Ascending aorta (tissue), 2 donors: ENCODE measurements at regions not wholly inside any gene's neighbourhood (a gene's known extent, or its start where the extent isn't known, plus 50 kb on each side); places are given as distances from the start of the nearest gene placed in this dataset.

ENCODE experiments used
- DNase-seq, 2 donors: peaks; one replicate each; pipeline ENCODE4 v3.0.0-alpha.2; 2019; ENCODE audit warnings: low spot score in 2 of 2
- H3K27ac ChIP-seq, 2 donors: fragments of 200-600 bp; sonication (generic); one replicate each; pipeline ENCODE4 v1.5.1; 2016 to 2017; ENCODE audit warnings: mild to moderate bottlenecking in 1 of 2
- H3K27me3 ChIP-seq: fragments of 200-600 bp; sonication (generic); one replicate; pipeline ENCODE4 v1.5.1; 2017
- H3K36me3 ChIP-seq, 2 donors: fragments of 200-600 bp; sonication (generic); one replicate each; pipeline ENCODE4 v1.5.1; 2016
- H3K4me1 ChIP-seq, 2 donors: fragments of 200-600 bp; sonication (generic); one replicate each; pipeline ENCODE4 v1.5.1; 2016 to 2017; ENCODE audit warnings: mild to moderate bottlenecking in 1 of 2
- H3K4me3 ChIP-seq, 2 donors: fragments of 200-600 bp; sonication (generic); one replicate each; pipeline ENCODE4 v1.5.1; 2016 to 2017; ENCODE audit warnings: mild to moderate bottlenecking in 1 of 2
- H3K9me3 ChIP-seq, 2 donors: fragments of 200-600 bp; sonication (generic); one replicate each; pipeline ENCODE4 v1.5.1; 2016
- intact Hi-C: fragments of 100-400 bp; cut with DNase I; formaldehyde crosslinking; loops from one replicate; pipeline ENCODE4 v1.15.1; 2023
- TF ChIP-seq, protein P1 (sequence below), 3 experiments: fragments of 200-600 bp in 2 of 3; fragments of 450-650 bp in 1 of 3; sonication (generic) in 2 of 3; IDR thresholded peaks; one replicate each; pipeline ENCODE4 v1.5.1; 2016 to 2019; ENCODE audit warnings: antibody characterized with exemption in 3 of 3, mild to moderate bottlenecking in 1 of 3, moderate library complexity in 1 of 3

DNA sequence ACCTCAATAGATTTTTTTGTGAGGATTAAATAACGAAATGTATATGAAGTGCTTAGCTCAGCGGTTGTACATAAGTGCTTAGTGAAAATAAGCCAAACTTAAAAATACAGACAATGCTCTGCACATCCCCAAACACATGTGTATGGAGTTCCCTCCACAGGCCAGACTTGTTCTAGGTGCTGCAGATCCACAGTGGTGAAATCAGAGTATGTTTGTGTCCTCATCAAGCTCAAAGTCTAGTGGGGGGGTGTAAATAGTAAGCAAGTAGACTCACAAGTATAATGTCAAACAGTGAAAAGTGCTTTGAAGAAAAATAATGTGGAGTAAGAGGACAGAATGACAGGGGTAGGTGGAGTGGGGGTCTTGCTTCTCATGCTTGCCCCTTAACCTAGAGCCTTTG is 157.4 kb upstream of the SPRY4 start:
- H3K4me3 ChIP-seq, result no peak overlapping the region
- TF ChIP-seq, protein P1, sequence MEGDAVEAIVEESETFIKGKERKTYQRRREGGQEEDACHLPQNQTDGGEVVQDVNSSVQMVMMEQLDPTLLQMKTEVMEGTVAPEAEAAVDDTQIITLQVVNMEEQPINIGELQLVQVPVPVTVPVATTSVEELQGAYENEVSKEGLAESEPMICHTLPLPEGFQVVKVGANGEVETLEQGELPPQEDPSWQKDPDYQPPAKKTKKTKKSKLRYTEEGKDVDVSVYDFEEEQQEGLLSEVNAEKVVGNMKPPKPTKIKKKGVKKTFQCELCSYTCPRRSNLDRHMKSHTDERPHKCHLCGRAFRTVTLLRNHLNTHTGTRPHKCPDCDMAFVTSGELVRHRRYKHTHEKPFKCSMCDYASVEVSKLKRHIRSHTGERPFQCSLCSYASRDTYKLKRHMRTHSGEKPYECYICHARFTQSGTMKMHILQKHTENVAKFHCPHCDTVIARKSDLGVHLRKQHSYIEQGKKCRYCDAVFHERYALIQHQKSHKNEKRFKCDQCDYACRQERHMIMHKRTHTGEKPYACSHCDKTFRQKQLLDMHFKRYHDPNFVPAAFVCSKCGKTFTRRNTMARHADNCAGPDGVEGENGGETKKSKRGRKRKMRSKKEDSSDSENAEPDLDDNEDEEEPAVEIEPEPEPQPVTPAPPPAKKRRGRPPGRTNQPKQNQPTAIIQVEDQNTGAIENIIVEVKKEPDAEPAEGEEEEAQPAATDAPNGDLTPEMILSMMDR (IDR thresholded peaks at IDR 0.05), result no peak
- no peak overlapping the region for H3K27ac ChIP-seq
- intact Hi-C loops, result no loop called here
- H3K4me1 ChIP-seq, result peaks cover 0 to 4% of the 10 kb centered on the region in 2 donors
- no peak for DNase-seq
- no peaks in the 10 kb centered on the region for H3K27me3 ChIP-seq
- H3K9me3 ChIP-seq, result peaks cover 0 to 4% of the 10 kb centered on the region in 2 donors
- H3K36me3 ChIP-seq, result no peaks in the 10 kb centered on the region

DNA sequence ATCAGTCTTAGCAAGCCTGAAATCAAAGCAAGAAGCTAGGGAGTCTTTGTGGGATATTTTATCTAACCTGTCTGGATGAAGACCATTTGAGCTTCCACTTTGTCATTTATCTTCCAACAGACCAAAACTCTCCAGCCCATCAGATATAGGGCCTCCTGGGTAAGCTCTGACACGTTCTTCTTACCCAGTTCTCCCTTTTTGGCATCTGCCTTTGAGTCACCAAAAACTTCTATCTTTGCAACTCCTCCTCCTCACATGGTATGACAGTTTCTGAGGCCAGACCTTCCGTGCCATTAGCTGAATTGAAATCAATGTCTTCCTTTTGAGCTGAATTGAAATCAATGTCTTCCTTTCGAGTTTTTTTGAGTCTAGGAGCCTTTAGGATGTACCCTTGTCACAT is 156.6 kb upstream of the SPRY4 start:
- no peak for DNase-seq
- H3K4me3 ChIP-seq, result no peak overlapping the region
- no peaks in the 10 kb centered on the region for H3K27me3 ChIP-seq
- TF ChIP-seq, protein P1 (IDR thresholded peaks at IDR 0.05), result no peak
- intact Hi-C loops, result no loop called here
- H3K9me3 ChIP-seq, result peaks cover 0 to 4% of the 10 kb centered on the region in 2 donors
- no peak overlapping the region for H3K27ac ChIP-seq
- no peaks in the 10 kb centered on the region for H3K36me3 ChIP-seq
- peaks cover 0 to 4% of the 10 kb centered on the region in 2 donors for H3K4me1 ChIP-seq

- no peaks in the 10 kb centered on the region for H3K27me3 ChIP-seq
- intact Hi-C loops, result no loop called here
- TF ChIP-seq, protein P1 (IDR thresholded peaks at IDR 0.05), result no peak
- H3K4me1 ChIP-seq, result peaks cover 0 to 4% of the 10 kb centered on the region in 2 donors
- H3K36me3 ChIP-seq, result no peaks in the 10 kb centered on the region
- H3K4me3 ChIP-seq, result no peak overlapping the region
- DNase-seq, result no peak
- H3K9me3 ChIP-seq, result peaks cover 0 to 4% of the 10 kb centered on the region in 2 donors
- no peak overlapping the region for H3K27ac ChIP-seq
Measured at GRCh38 chr5:142479854-142480519, 155.2 kb upstream of the SPRY4 start.

DNA sequence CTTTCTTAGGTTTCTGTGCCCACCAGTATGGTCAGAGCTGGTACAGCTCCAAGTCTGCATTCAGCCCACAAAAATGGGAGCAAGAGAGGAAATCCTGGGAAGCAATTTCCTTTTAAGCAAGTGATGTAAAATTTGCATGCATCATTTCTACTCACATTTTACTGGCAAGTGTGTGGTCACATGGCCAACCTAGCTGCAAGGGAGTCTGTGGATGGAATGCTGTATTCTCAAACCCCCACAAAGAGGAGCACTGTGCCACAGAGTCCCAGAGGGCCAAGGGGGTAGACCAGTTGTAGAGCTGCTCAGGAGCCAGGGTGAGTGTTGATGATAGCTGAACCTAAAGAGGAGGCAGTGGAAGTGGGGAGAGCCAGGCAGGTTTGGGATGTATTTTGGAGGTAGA is 154.3 kb upstream of the SPRY4 start:
- Histone ChIP-seq H3K27ac (no peak overlapping the region), H3K4me1 (peaks cover 0 to 4% of the 10 kb centered on the region in 2 donors), H3K4me3 (no peak overlapping the region), H3K9me3 (peaks cover 0 to 4% of the 10 kb centered on the region in 2 donors), H3K27me3 (no peaks in the 10 kb centered on the region), H3K36me3 (no peaks in the 10 kb centered on the region)
- TF ChIP-seq, protein P1 (IDR thresholded peaks at IDR 0.05), result no peak
- intact Hi-C loops, result no loop called here
- no peak for DNase-seq

- H3K4me1 ChIP-seq, result peaks cover 0 to 4% of the 10 kb centered on the region in 2 donors
- H3K27me3 ChIP-seq, result no peaks in the 10 kb centered on the region
- H3K27ac ChIP-seq, result no peak overlapping the region
- no peak overlapping the region for H3K4me3 ChIP-seq
- intact Hi-C loops, result no loop called here
- TF ChIP-seq, protein P1 (IDR thresholded peaks at IDR 0.05), result no peak
- no peaks in the 10 kb centered on the region for H3K36me3 ChIP-seq
- peaks cover 0 to 4% of the 10 kb centered on the region in 2 donors for H3K9me3 ChIP-seq
- no peak for DNase-seq
Measured at GRCh38 chr5:142478113-142478512, 153.3 kb upstream of the SPRY4 start.
